A673 (cell line): ENCODE measurements at regions not wholly inside any gene's neighbourhood (a gene's known extent, or its start where the extent isn't known, plus 50 kb on each side); places are given as distances from the start of the nearest gene placed in this dataset.

Experiments
- EZH2 ChIP-seq: fragments of 200-600 bp; sonication (generic); IDR thresholded peaks from 2 replicates; pipeline ENCODE4 v1.6.1; 2017; ENCODE audit warnings: borderline replicate concordance, low read depth, mild to moderate bottlenecking, mixed read lengths, antibody characterized with exemption, low read length; ENCODE audit not compliant: poor library complexity, severe bottlenecking
- TF ChIP-seq, protein P1 (sequence below): fragments of 300-800, 200-600 bp; sonication (generic); conservative IDR thresholded peaks from 2 replicates; pipeline ENCODE4 v1.5.1; 2017; ENCODE audit warnings: low read depth, mild to moderate bottlenecking, antibody characterized with exemption, low read length, moderate library complexity, mixed read lengths

DNA sequence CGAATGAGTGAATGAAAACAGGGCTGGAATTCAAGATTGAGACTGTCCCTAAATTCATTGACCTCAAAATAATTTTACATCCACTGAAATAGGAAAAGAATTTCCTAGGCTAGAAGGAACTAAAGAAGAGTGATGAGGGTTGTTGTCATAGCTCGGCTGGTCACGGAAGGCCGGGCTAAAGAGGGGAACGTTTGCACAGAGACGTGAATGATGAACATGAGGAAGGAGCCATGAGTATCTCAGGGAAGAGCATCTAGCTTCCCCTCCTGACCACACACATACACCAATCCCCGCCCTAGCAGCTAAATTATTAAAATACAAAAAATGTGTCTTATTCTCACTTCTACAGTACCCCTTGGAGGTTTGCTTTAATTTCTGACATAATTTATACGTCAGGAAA lies 124.4 kb upstream of the ABCA1 start:
- no peak for TF ChIP-seq EZH2
- TF ChIP-seq, protein P1, sequence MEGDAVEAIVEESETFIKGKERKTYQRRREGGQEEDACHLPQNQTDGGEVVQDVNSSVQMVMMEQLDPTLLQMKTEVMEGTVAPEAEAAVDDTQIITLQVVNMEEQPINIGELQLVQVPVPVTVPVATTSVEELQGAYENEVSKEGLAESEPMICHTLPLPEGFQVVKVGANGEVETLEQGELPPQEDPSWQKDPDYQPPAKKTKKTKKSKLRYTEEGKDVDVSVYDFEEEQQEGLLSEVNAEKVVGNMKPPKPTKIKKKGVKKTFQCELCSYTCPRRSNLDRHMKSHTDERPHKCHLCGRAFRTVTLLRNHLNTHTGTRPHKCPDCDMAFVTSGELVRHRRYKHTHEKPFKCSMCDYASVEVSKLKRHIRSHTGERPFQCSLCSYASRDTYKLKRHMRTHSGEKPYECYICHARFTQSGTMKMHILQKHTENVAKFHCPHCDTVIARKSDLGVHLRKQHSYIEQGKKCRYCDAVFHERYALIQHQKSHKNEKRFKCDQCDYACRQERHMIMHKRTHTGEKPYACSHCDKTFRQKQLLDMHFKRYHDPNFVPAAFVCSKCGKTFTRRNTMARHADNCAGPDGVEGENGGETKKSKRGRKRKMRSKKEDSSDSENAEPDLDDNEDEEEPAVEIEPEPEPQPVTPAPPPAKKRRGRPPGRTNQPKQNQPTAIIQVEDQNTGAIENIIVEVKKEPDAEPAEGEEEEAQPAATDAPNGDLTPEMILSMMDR: no peak
